ACC112 (cell line): ENCODE measurements at regions not wholly inside any gene's neighbourhood (a gene's known extent, or its start where the extent isn't known, plus 50 kb on each side); places are given as distances from the start of the nearest gene placed in this dataset.
"Not testable (repeated sequence)": the region's sequence is repeated elsewhere in the genome, so short reads cannot be mapped to it uniquely, and the experiment has no call there.

ENCODE experiments used
- H2AFZ ChIP-seq: fragments of 200-600 bp; sonication (generic); one replicate; pipeline ENCODE4 v1.6.0; 2017; ENCODE audit warnings: antibody characterized with exemption, low read length; ENCODE audit not compliant: unreplicated experiment
- H3K27ac ChIP-seq: fragments of 200-600 bp; sonication (generic); 2 replicates; pipeline ENCODE4 v1.5.1; 2014; ENCODE audit warnings: low read depth, mild to moderate bottlenecking, antibody characterized with exemption, low read length, moderate library complexity
- H3K27me3 ChIP-seq: fragments of 200-600 bp; sonication (generic); 2 replicates; pipeline ENCODE4 v1.6.1; 2014; ENCODE audit warnings: mild to moderate bottlenecking, antibody characterized with exemption, low read length, moderate library complexity, mixed read lengths; ENCODE audit not compliant: insufficient read depth
- H3K36me3 ChIP-seq: fragments of 200-600 bp; sonication (generic); 2 replicates; pipeline ENCODE4 v1.6.1; 2016; ENCODE audit warnings: mild to moderate bottlenecking, antibody characterized with exemption, low read length, moderate library complexity, mixed read lengths; ENCODE audit not compliant: insufficient read depth
- H3K4me1 ChIP-seq: fragments of 200-600 bp; sonication (generic); one replicate; pipeline ENCODE4 v1.6.1; 2016; ENCODE audit warnings: low read length, mixed read lengths; ENCODE audit not compliant: insufficient read depth, unreplicated experiment, control insufficient read depth
- H3K4me3 ChIP-seq: fragments of 200-600 bp; sonication (generic); 2 replicates; pipeline ENCODE4 v1.5.1; 2014; ENCODE audit warnings: mild to moderate bottlenecking, low read depth, low read length
- H3K79me2 ChIP-seq: fragments of 200-600 bp; sonication (generic); one replicate; pipeline ENCODE4 v1.6.0; 2016; ENCODE audit warnings: low read length; ENCODE audit not compliant: control insufficient read depth, unreplicated experiment, insufficient read depth

DNA sequence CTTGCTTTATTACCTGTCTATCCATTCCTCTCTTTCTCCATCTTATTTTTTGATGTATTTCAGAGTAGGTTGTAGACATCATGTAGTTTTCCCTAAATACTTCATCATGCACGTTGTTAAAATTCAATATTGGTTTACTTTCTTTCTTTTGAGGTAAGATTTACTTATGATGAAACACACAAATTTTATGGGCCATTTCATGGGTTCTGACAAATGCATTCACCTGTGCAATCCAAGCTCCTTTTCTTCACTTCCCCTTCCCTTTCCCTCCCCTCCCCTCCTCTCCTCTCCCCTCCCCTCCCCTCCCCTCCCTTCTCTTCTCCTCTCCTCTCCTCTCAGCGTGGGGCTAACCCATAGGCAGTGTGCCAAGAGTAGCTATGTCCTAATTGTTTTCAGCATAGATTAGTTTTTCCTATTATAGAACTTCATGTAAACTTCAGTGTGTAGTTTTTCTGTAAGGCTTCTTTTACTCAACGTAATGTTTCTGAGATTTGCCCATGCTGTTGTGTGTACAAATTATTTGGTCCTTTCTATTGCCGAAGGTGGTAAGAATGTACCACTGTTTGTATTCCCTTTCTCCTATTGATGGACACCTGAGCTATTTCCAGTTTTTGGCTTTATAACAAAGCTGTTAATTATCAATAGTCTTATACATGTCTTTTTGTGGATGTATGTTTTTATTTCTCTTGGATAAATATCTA lies 92.9 kb upstream of the CLINT1 start:
- peaks cover 12% of the 10 kb centered on the region; the same call in 1 of the 2 replicates for H3K27me3 ChIP-seq
- no peak overlapping the region for H2AFZ ChIP-seq
- no peaks in the 10 kb centered on the region for H3K36me3 ChIP-seq
- no peaks in the 10 kb centered on the region for H3K79me2 ChIP-seq
- H3K4me1 ChIP-seq, result no peaks in the 10 kb centered on the region
- no peak overlapping the region for H3K27ac ChIP-seq
- H3K4me3 ChIP-seq, result no peak overlapping the region

DNA sequence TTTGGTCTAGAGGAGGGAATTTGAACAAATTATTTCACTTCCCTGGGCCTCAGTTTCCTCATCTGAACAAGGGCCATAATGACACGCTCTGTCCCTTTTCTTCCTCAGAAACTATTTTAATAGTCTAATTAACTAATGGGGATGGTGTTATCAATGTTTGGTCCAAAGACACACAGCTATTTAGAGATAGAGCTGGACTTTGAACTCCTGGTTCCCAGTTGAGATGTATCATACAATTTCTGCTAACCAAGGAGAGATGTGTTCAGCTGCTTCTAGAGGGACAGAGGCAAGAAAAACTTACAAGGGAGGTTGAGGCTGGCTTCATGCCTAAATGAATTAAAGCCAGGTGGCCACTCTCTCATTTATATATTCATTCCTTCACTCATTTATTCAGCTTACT lies 90.6 kb upstream of the CLINT1 start:
- Histone ChIP-seq H3K79me2 (no peaks in the 10 kb centered on the region), H3K4me3 (no peak overlapping the region), H2AFZ (no peak overlapping the region), H3K27ac (no peak overlapping the region), H3K36me3 (no peaks in the 10 kb centered on the region), H3K27me3 (no peaks in the 10 kb centered on the region), H3K4me1 (no peaks in the 10 kb centered on the region)

DNA sequence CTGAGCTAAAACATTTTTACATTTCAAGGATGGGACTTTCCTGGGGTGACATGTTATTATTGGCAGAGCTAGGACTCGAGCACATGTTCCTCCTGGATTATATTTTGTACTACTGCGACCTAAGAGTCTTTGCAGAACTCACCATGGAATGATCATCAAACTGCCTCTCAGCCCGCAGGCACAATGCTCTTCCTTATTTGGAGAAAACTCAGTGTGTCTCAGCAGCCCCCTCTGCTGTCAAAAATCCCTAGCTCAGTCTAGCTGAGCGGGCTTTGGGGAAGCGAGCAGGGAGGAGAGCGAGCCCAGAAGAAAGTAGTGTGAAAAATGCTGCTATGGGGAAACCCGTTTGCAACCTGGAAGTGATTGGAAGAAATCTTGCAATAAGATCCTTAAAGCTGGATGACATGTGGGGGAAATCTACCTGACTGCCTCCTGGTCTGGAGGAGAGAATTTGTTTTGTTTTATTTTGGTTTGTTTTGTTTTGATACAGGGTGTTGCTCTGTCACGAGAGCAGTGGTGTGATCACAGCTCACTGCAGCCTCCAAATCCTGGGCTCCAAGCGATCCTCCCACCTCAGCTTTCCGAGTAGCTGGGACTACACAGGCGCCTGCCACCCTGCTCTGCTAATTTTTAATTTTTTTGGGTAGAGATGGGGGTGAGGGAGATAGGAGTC lies 89.9 kb upstream of the CLINT1 start:
- Histone ChIP-seq H3K27ac (no peak overlapping the region), H3K79me2 (no peaks in the 10 kb centered on the region), H2AFZ (peak overlapping the region; percentile 83), H3K36me3 (no peaks in the 10 kb centered on the region), H3K4me3 (peak overlapping the region; percentile 51; the same call in 1 of the 2 replicates), H3K4me1 (no peaks in the 10 kb centered on the region), H3K27me3 (no peaks in the 10 kb centered on the region)

- H3K79me2 ChIP-seq, result no peaks in the 10 kb centered on the region
- no peaks in the 10 kb centered on the region for H3K4me1 ChIP-seq
- no peak overlapping the region for H3K4me3 ChIP-seq
- H3K36me3 ChIP-seq, result no peaks in the 10 kb centered on the region
- H3K27me3 ChIP-seq, result no peaks in the 10 kb centered on the region
- H3K27ac ChIP-seq, result no peak overlapping the region
- no peak overlapping the region for H2AFZ ChIP-seq
Measured at GRCh38 chr5:157947156-157947555, 88.2 kb upstream of the CLINT1 start.

DNA sequence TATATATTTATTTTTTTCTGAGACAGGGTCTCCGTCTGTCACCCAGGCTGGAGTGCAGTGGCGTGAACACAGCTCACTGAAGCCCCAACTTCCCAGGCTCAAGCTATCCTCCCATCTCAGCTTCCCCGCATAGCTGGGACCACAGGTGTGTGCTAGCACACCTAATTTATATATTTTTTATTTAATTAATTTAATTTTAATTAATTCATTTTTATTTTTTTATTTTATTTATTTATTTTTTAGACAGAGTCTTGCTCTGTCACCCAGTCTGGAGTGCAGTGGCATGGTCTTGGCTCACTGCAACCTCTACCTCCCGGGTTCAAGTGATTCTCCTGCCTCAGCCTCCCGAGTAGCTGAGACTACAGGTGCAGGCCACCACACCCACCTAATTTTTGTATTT lies 86.9 kb upstream of the CLINT1 start:
- H3K4me1 ChIP-seq, H2AFZ ChIP-seq, H3K27me3 ChIP-seq, H3K4me3 ChIP-seq, H3K36me3 ChIP-seq, H3K27ac ChIP-seq, H3K79me2 ChIP-seq: not testable (repeated sequence)

DNA sequence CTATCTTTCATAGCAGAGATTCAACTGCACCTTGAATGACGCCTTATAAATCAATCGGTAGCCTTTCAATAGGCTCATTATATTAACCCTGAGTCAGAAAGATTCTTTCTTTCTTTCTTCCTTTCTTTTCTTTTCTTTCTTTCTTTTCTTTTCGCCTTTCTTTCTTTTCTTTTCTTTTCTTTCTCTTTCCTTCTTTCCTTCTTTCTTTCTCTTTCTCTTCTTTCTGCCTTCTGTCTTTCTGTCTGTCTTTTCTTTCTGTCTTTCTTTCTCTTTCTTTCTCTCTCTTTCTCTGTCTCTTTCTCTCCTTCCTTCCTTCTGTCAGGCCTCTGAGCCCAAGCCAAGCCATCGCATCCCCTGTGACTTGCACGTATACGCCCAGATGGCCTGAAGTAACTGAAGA lies 86.0 kb upstream of the CLINT1 start:
- Histone ChIP-seq H3K4me3 (no peak overlapping the region), H3K79me2 (no peaks in the 10 kb centered on the region), H2AFZ (no peak overlapping the region), H3K36me3 (no peaks in the 10 kb centered on the region), H3K27ac (no peak overlapping the region), H3K27me3 (no peaks in the 10 kb centered on the region), H3K4me1 (no peaks in the 10 kb centered on the region)

DNA sequence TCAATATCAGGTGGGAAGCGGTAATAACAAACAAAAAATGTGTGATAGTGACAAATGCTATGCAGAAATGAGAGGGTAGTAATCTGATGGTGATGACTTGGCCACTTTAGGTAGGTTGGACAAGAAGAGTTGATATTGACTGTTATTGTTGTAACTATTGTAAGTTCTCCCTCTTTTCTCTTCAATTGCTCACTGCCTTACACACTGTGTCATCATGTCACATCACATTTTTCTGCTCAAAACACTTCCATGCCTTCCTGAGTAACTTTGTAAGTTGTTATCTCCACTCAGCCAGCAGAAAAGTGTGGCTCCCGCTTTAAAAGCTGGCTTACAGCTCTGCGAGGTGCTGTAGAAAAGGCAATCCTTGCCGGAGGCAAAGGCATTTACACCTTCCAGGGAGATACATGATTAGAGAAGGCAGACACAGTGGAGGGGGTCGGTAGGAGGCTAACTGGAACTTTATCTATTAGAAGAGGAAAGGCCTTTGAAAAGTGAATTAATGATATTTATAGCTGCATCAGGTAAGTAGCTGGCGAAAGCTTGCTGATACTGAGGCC lies 85.2 kb upstream of the CLINT1 start:
- H3K27ac ChIP-seq, result no peak overlapping the region

GRCh38 chr5:157942595-157942994 lies 83.7 kb upstream of the CLINT1 start:
- no peaks in the 10 kb centered on the region for H3K79me2 ChIP-seq
- no peaks in the 10 kb centered on the region for H3K36me3 ChIP-seq
- no peaks in the 10 kb centered on the region for H3K4me1 ChIP-seq
- no peak overlapping the region for H3K27ac ChIP-seq
- no peaks in the 10 kb centered on the region for H3K27me3 ChIP-seq
- no peak overlapping the region for H3K4me3 ChIP-seq
- no peak overlapping the region for H2AFZ ChIP-seq

More for the DNA sequence above, 85.2 kb upstream of the CLINT1 start:
- Histone ChIP-seq H3K36me3 (no peaks in the 10 kb centered on the region), H2AFZ (no peak overlapping the region), H3K4me3 (no peak overlapping the region), H3K4me1 (no peaks in the 10 kb centered on the region), H3K27me3 (no peaks in the 10 kb centered on the region), H3K79me2 (no peaks in the 10 kb centered on the region)

GRCh38 chr5:157941616-157942015 lies 82.7 kb upstream of the CLINT1 start:
- Histone ChIP-seq H3K4me1 (no peaks in the 10 kb centered on the region), H3K27me3 (no peaks in the 10 kb centered on the region)

GRCh38 chr5:157938101-157938500 lies 79.2 kb upstream of the CLINT1 start:
- H3K4me1 ChIP-seq, H3K36me3 ChIP-seq, H3K27me3 ChIP-seq, H2AFZ ChIP-seq, H3K27ac ChIP-seq, H3K4me3 ChIP-seq, H3K79me2 ChIP-seq: not testable (repeated sequence)

More at GRCh38 chr5:157941616-157942015, 82.7 kb upstream of the CLINT1 start:
- H3K36me3 ChIP-seq, result no peaks in the 10 kb centered on the region
- H3K27ac ChIP-seq, result no peak overlapping the region
- H3K4me3 ChIP-seq, result no peak overlapping the region
- H3K79me2 ChIP-seq, result no peaks in the 10 kb centered on the region
- H2AFZ ChIP-seq, result no peak overlapping the region
